ENCODE measurements at regions not wholly inside any gene's neighbourhood (a gene's known extent, or its start where the extent isn't known, plus 50 kb on each side); places are given as distances from the start of the nearest gene placed in this dataset.

DNA sequence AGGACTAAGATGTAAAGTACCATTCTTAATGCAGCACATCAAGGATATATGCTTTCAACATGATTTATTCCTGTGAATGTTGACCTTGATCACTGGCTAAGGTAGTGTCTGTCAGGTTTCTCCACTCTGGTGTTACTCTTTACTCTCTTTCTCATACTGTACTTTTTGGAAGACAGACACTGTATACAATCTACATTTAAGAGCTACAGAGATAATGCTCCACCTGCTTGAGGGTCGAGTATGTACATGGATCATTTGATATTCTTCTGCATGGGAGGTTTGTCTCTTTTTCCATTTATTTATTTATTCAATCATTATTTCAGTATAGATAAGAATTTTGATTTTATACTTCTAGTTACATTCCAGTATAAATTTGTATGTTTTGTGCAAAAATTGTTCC, 199.5 kb upstream of the RGPD4 start:
- H3K18ac ChIP-seq (ENCODE audit: insufficient read length, low read depth, low read length), result no peak overlapping the region
- no peak overlapping the region for H2BK20ac ChIP-seq (ENCODE audit: low read depth, low read length, poor library complexity, severe bottlenecking)
- no peaks in the 10 kb centered on the region for H3K4me1 ChIP-seq (ENCODE audit: insufficient read depth, low read length)
- no peak overlapping the region for H3K4me2 ChIP-seq (ENCODE audit: insufficient read depth, insufficient read length, low read length)
- H3K56ac ChIP-seq (ENCODE audit: insufficient read length, low read depth, low read length), result no peak overlapping the region
- DNase-seq, result no peak
- H3K79me1 ChIP-seq (ENCODE audit: insufficient read depth, low read depth, low read length, poor library complexity, severe bottlenecking), result no peaks in the 10 kb centered on the region
- H4K20me1 ChIP-seq (ENCODE audit: control insufficient read depth, insufficient read depth, insufficient read length), result no peaks in the 10 kb centered on the region
- no CpG with 5 or more reads among the region's 1 CpG for WGBS (ENCODE audit: extremely low coverage, insufficient read length, low lambda C conversion rate)
- no peak overlapping the region for H2BK120ac ChIP-seq (ENCODE audit: low read depth, low read length, poor library complexity, severe bottlenecking)
- H3K4me1 Mint-ChIP-seq, result no peaks in the 10 kb centered on the region
- no peaks in the 10 kb centered on the region for H3K9me3 ChIP-seq (ENCODE audit: control insufficient read depth, low read depth, low read length)
- H4K8ac ChIP-seq (replicated peaks; ENCODE audit: insufficient read length, low read depth, low read length), result no peak overlapping the region
- H4K91ac ChIP-seq (ENCODE audit: insufficient read length, low read depth, low read length), result no peak overlapping the region
- no peak overlapping the region for H3K27ac Mint-ChIP-seq
- H2BK15ac ChIP-seq (ENCODE audit: low read depth, low read length), result no peak overlapping the region
- H3K36me3 Mint-ChIP-seq (ENCODE audit: insufficient read depth in 1 of 3, low read depth in 3 of 3), result peaks cover 4 to 32% (median 7%) of the 10 kb centered on the region in 3 experiments; a peak in 6 of 7 replicates
- no peak overlapping the region for H3K14ac ChIP-seq (ENCODE audit: insufficient read depth, low read length)
- H3K79me2 ChIP-seq (ENCODE audit: insufficient read depth, low read length), result no peaks in the 10 kb centered on the region
- H2BK12ac ChIP-seq (ENCODE audit: insufficient read length, low read depth, low read length), result no peak overlapping the region
- no peak overlapping the region for H2AK5ac ChIP-seq (ENCODE audit: insufficient read length, low read length)
- H2BK5ac ChIP-seq (ENCODE audit: insufficient read length, low read length), result no peak overlapping the region
- H3K27me3 Mint-ChIP-seq (ENCODE audit: low read depth), result no peaks in the 10 kb centered on the region
- no peaks in the 10 kb centered on the region for H3K27me3 ChIP-seq (ENCODE audit: insufficient read depth, low read length)
- H3T11ph ChIP-seq (ENCODE audit: low read length), result no peak overlapping the region
- H4K5ac ChIP-seq (ENCODE audit: insufficient read length, low read depth, low read length), result no peak overlapping the region
- peaks cover 36 to 50% of the 10 kb centered on the region in 2 experiments for H3K9me3 Mint-ChIP-seq
- H3K4ac ChIP-seq (ENCODE audit: low read depth, low read length), result no peak overlapping the region
- no peak overlapping the region for H2AFZ ChIP-seq (ENCODE audit: low read length)
- no peak overlapping the region for H3K4me3 Mint-ChIP-seq
- no peak overlapping the region for H3K27ac ChIP-seq (ENCODE audit: insufficient read length, low read depth, low read length)
- no peaks in the 10 kb centered on the region for H3K23me2 ChIP-seq (ENCODE audit: insufficient read length, low read depth, low read length, poor library complexity, severe bottlenecking)
- H3K23ac ChIP-seq (ENCODE audit: insufficient read length, low read depth, low read length), result no peak overlapping the region
- TF ChIP-seq, protein P1, sequence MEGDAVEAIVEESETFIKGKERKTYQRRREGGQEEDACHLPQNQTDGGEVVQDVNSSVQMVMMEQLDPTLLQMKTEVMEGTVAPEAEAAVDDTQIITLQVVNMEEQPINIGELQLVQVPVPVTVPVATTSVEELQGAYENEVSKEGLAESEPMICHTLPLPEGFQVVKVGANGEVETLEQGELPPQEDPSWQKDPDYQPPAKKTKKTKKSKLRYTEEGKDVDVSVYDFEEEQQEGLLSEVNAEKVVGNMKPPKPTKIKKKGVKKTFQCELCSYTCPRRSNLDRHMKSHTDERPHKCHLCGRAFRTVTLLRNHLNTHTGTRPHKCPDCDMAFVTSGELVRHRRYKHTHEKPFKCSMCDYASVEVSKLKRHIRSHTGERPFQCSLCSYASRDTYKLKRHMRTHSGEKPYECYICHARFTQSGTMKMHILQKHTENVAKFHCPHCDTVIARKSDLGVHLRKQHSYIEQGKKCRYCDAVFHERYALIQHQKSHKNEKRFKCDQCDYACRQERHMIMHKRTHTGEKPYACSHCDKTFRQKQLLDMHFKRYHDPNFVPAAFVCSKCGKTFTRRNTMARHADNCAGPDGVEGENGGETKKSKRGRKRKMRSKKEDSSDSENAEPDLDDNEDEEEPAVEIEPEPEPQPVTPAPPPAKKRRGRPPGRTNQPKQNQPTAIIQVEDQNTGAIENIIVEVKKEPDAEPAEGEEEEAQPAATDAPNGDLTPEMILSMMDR (conservative IDR thresholded peaks at IDR 0.05), result no peak
- H3K9ac ChIP-seq (ENCODE audit: extremely low read depth, insufficient read length, low read length), result no peak overlapping the region

Measured in H9 (cell line).